ENCODE measurements at regions not wholly inside any gene's neighbourhood (a gene's known extent, or its start where the extent isn't known, plus 50 kb on each side); places are given as distances from the start of the nearest gene placed in this dataset.
A peak's percentile ranks its signal among the peaks of the same experiment; 100 is the strongest.
"Not testable (repeated sequence)": the region's sequence is repeated elsewhere in the genome, so short reads cannot be mapped to it uniquely, and the experiment has no call there.

DNA sequence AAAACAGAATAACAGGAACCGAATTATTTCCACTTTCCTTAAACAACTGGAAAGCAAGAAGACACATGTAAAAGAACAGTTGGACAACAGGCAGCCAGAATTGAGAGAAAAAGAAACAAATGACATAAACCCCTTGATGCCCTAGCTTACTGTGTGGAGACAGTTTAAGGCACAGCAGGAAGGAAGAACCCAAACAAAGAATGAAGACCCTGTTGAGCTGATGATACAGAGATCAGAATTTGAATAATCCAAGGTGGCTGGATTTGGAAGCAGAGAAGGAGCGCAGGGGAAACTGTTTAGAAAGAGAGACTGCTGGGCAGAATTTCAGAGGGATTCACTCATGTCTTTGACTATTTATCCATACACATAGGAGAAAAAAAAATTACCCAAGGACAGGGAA is 316.3 kb upstream of the POU5F2 start:
- Histone ChIP-seq H3K4me3 (ENCODE audit: insufficient read depth, low read length) (no peak overlapping the region), H3K79me2 (ENCODE audit: insufficient read depth, low read length) (peaks cover 11% of the 10 kb centered on the region), H3K4me1 (ENCODE audit: insufficient read depth, low read length) (no peaks in the 10 kb centered on the region), H3K9me3 (ENCODE audit: low read depth, low read length) (no peaks in the 10 kb centered on the region), H3K36me3 (ENCODE audit: insufficient read depth, low read length) (no peaks in the 10 kb centered on the region), H2AFZ (ENCODE audit: low read length) (no peak overlapping the region), H4K20me1 (ENCODE audit: insufficient read depth, low read length) (peaks cover 4% of the 10 kb centered on the region), H3K27ac (ENCODE audit: low read depth, low read length) (no peak overlapping the region), H3K27me3 (ENCODE audit: insufficient read depth, low read length) (no peaks in the 10 kb centered on the region), H3K4me2 (ENCODE audit: insufficient read depth, low read length) (no peak overlapping the region)
- peak; percentile 8 for DNase-seq (ENCODE audit: insufficient read length, low spot score, missing footprints)
- TF ChIP-seq CTCF (IDR thresholded peaks at IDR 0.05; ENCODE audit: extremely low read depth, low read depth, low read length): no peak

DNA sequence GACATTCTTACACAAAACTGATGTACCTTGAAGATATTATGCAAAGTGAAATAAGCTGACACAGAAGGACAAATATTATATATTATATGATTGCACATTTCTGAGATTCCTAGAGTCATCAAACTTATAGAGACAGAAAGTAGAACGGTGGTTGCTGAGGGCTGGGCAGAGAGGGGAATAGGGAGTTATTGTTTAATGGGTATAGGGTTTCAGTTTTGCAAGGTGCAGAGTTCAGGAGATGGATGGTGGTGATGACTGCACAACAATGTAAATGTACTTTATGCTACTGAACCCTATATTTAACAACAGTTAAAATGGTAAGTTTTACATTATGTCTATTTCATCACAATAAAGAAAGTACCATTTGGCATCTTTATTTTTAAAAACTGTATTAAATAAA is 315.8 kb upstream of the POU5F2 start:
- H3K9me3 ChIP-seq (ENCODE audit: low read depth, low read length): no peaks in the 10 kb centered on the region
- DNase-seq (ENCODE audit: insufficient read length, low spot score, missing footprints): no peak
- no peak overlapping the region for H3K4me2 ChIP-seq (ENCODE audit: insufficient read depth, low read length)
- H3K36me3 ChIP-seq (ENCODE audit: insufficient read depth, low read length): no peaks in the 10 kb centered on the region
- H4K20me1 ChIP-seq (ENCODE audit: insufficient read depth, low read length): no peaks in the 10 kb centered on the region
- H3K27ac ChIP-seq (ENCODE audit: low read depth, low read length): no peak overlapping the region
- H3K79me2 ChIP-seq (ENCODE audit: insufficient read depth, low read length): peaks cover 7% of the 10 kb centered on the region
- no peak for TF ChIP-seq CTCF (IDR thresholded peaks at IDR 0.05; ENCODE audit: extremely low read depth, low read depth, low read length)
- H2AFZ ChIP-seq (ENCODE audit: low read length): no peak overlapping the region
- no peaks in the 10 kb centered on the region for H3K27me3 ChIP-seq (ENCODE audit: insufficient read depth, low read length)
- no peak overlapping the region for H3K4me3 ChIP-seq (ENCODE audit: insufficient read depth, low read length)
- no peaks in the 10 kb centered on the region for H3K4me1 ChIP-seq (ENCODE audit: insufficient read depth, low read length)

- not testable (repeated sequence) for H3K27me3 ChIP-seq (ENCODE audit: insufficient read depth, low read length); H3K27ac ChIP-seq (ENCODE audit: low read depth, low read length); H2AFZ ChIP-seq (ENCODE audit: low read length); H3K79me2 ChIP-seq (ENCODE audit: insufficient read depth, low read length); H4K20me1 ChIP-seq (ENCODE audit: insufficient read depth, low read length); DNase-seq (ENCODE audit: insufficient read length, low spot score, missing footprints); H3K4me3 ChIP-seq (ENCODE audit: insufficient read depth, low read length); H3K9me3 ChIP-seq (ENCODE audit: low read depth, low read length); H3K4me2 ChIP-seq (ENCODE audit: insufficient read depth, low read length); H3K36me3 ChIP-seq (ENCODE audit: insufficient read depth, low read length); H3K4me1 ChIP-seq (ENCODE audit: insufficient read depth, low read length)
Observed at GRCh38 chr5:94049307-94049922, 308.0 kb upstream of the POU5F2 start.

DNA sequence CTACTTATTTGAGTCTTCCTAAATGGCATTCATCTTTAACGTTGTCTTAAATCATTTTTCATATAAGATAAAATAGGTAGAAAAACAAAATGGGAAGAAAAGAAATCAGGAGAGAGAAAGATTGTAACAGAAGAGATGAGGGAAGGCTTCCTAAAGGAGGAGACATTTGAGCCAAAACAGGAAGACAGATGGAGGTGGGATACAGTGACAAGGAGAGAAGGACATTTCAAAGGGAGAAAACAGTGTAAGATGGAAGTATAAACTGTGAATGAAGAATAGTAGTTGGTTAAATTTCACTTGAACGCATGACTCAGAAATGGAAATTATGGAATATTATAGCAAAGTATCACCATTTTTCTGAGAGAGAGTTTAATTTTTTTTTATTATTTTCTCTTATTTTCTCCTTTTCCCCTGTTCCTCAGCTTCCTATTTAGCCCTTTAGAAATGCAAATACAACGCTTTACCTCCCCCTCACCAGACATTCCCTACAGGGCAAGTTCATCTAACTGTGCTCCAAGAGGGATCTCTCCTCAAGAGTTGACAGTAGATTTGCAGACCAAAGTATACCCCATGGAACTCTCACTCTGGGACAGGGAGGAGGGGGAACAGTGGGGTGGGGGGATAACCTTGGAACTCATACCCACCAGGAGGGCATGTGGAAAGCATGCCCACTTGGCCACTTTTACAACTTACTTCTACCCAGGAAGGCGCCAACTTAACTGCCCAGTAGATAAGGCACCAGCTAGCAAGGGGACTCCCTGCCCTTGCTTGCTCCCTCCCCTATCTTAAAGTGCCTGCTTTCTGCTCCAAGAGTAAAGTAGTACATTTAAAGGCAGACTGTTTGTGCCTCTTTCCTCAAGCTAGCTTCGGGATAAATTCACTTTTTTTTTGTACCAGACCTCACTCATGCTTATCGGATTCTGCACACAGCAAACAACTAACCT is 304.7 kb upstream of the POU5F2 start:
- H3K4me3 ChIP-seq (ENCODE audit: insufficient read depth, low read length): no peak overlapping the region
- no peak overlapping the region for H3K27ac ChIP-seq (ENCODE audit: low read depth, low read length)
- DNase-seq (ENCODE audit: insufficient read length, low spot score, missing footprints): peak; percentile 21
- H4K20me1 ChIP-seq (ENCODE audit: insufficient read depth, low read length): no peaks in the 10 kb centered on the region
- H3K27me3 ChIP-seq (ENCODE audit: insufficient read depth, low read length): no peaks in the 10 kb centered on the region
- H3K9me3 ChIP-seq (ENCODE audit: low read depth, low read length): no peaks in the 10 kb centered on the region
- H3K4me2 ChIP-seq (ENCODE audit: insufficient read depth, low read length): no peak overlapping the region
- H2AFZ ChIP-seq (ENCODE audit: low read length): no peak overlapping the region
- H3K4me1 ChIP-seq (ENCODE audit: insufficient read depth, low read length): no peaks in the 10 kb centered on the region
- no peaks in the 10 kb centered on the region for H3K79me2 ChIP-seq (ENCODE audit: insufficient read depth, low read length)
- TF ChIP-seq CTCF (IDR thresholded peaks at IDR 0.05; ENCODE audit: extremely low read depth, low read depth, low read length): no peak
- no peaks in the 10 kb centered on the region for H3K36me3 ChIP-seq (ENCODE audit: insufficient read depth, low read length)
